ENCODE measurements at regions not wholly inside any gene's neighbourhood (a gene's known extent, or its start where the extent isn't known, plus 50 kb on each side); places are given as distances from the start of the nearest gene placed in this dataset.

DNA sequence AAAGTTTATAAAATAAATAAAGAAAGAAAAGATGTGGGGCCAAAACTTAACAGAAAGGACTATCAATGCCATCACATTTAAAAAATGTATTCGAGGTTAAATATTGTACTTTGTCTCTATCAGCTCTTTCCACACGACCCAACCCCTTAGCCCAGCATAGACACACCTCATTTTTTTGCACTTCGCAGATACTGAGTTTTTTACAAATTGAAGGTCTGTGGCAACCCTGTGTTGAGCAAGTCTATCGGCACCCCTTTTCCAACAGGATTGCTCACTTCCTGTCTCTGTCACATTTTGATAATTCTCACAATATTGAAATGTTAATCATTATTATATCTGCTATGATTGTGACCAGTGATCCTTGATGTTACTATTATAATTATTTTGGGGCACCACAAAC lies 151.6 kb upstream of the TBX20 start:
- H3K4me3 ChIP-seq (ENCODE audit: low read depth, low read length) = no peak overlapping the region
- TF ChIP-seq, protein P1, sequence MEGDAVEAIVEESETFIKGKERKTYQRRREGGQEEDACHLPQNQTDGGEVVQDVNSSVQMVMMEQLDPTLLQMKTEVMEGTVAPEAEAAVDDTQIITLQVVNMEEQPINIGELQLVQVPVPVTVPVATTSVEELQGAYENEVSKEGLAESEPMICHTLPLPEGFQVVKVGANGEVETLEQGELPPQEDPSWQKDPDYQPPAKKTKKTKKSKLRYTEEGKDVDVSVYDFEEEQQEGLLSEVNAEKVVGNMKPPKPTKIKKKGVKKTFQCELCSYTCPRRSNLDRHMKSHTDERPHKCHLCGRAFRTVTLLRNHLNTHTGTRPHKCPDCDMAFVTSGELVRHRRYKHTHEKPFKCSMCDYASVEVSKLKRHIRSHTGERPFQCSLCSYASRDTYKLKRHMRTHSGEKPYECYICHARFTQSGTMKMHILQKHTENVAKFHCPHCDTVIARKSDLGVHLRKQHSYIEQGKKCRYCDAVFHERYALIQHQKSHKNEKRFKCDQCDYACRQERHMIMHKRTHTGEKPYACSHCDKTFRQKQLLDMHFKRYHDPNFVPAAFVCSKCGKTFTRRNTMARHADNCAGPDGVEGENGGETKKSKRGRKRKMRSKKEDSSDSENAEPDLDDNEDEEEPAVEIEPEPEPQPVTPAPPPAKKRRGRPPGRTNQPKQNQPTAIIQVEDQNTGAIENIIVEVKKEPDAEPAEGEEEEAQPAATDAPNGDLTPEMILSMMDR (IDR thresholded peaks at IDR 0.05; ENCODE audit: borderline replicate concordance, insufficient read depth, low read depth, low read length) = no peak

DNA sequence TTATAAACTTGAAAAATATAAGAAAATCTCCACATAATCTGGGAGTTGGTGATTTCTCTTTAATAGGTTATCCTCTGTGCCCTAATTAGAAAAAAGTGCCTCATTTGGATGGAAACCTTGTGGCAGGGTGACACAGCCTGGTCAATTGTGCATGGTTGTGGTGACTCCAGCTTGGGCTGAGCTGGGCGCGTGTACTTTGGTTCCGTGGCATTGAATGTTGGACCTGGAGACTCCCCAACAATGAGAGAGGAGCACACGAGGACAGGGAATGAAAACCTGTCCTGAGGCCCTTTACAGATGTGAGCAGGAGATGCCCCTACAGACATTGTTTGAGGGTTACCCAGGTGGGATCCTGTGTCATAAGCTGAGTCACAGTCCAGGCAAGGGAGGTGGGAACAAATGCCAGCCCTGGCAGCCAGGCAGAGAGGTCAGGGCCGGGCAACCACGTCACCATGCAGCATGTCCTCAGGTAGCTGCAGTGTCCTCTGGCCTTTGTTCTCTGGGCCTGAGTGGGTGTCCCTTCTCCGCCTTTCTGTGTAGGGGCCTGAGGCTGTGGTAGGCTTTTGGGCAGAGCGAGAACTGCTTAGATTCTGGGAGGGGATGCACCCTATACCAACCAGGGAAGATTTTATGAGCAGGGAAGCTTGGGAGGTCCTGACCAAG lies 147.4 kb upstream of the TBX20 start:
- TF ChIP-seq, protein P1 (IDR thresholded peaks at IDR 0.05; ENCODE audit: borderline replicate concordance, insufficient read depth, low read depth, low read length) = no peak
- no peak overlapping the region for H3K4me3 ChIP-seq (ENCODE audit: low read depth, low read length)

DNA sequence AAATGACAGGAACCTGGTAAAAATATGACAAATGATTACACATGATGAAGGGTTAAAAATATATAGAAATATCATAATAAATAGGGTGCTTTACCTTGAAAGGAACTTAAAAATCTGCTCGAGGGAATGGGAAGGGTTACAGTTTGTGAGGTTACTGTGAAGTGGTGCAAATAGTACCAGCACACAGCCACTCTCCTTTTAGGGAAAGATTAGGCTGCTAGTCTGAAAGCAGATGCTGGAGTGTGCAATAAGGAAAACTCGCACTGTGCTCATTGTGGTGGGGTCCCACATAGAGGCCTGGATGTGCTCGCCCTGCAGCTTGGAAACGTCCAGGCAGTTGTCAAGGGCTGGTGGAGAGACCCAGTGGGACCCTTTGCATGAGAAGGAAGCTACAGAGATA lies 145.9 kb upstream of the TBX20 start:
- TF ChIP-seq, protein P1 (IDR thresholded peaks at IDR 0.05; ENCODE audit: borderline replicate concordance, insufficient read depth, low read depth, low read length) = no peak
- no peak overlapping the region for H3K4me3 ChIP-seq (ENCODE audit: low read depth, low read length)

DNA sequence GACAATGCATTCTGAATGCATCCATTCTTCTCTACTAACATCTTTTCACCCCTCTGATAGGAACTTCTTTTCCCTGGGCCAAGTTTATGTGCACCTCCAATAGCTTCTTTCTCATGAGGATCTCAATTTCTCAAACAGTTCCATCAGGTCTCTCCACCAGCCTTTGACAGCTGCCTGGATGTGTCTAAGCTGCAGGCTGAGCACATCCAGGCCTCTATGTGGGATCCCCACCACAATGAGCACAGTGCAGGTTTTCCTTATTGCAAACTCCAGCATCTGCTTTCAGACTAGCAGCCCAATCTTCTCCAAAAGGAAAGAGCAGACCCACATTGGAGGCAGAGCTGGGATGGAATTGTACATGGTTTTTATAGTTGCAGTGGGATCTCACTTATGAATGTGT lies 145.3 kb upstream of the TBX20 start:
- H3K4me3 ChIP-seq (ENCODE audit: low read depth, low read length) = no peak overlapping the region
- TF ChIP-seq, protein P1 (IDR thresholded peaks at IDR 0.05; ENCODE audit: borderline replicate concordance, insufficient read depth, low read depth, low read length) = no peak

DNA sequence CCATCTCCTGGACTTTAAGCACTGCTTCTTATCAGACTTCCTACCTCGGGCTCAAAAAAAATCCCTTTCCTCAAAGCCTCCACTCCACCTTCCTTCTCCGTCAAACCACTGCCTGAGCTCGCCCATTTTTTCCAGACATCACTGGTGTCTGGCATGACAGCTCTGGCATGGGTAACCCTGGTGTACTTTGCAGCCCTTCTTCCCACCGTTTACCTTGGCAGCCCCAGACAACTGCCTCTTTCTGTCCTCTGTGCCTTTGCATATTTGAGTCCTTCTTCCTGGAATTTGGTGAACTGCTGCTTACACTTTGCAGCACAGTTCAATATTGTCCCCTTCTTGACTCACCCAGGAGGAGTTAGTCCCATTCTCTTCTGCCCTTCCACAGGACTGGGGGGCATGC lies 144.6 kb upstream of the TBX20 start:
- H3K4me3 ChIP-seq (ENCODE audit: low read depth, low read length) = no peak overlapping the region
- TF ChIP-seq, protein P1 (IDR thresholded peaks at IDR 0.05; ENCODE audit: borderline replicate concordance, insufficient read depth, low read depth, low read length) = no peak

DNA sequence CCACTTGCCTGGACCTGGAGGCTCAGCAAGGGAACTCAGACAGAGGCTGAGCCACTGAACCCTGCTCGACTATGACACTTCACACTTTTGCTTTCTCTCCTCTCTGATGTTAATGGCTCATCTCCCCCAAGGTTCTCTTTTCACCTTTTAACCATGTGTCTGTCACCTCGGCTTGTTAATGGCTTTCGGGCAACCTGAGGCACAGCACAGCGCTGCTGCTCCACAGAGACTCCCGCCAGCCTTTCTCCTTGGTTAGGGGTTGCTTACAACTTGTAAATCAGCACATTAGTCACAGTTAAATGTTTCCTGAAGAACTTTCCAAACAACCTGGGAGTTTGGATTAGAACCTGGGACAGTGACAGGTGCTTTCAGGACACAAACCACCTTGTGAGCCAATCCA lies 136.2 kb upstream of the TBX20 start:
- TF ChIP-seq, protein P1 (IDR thresholded peaks at IDR 0.05; ENCODE audit: borderline replicate concordance, insufficient read depth, low read depth, low read length) = no peak
- H3K4me3 ChIP-seq (ENCODE audit: low read depth, low read length) = no peak overlapping the region

DNA sequence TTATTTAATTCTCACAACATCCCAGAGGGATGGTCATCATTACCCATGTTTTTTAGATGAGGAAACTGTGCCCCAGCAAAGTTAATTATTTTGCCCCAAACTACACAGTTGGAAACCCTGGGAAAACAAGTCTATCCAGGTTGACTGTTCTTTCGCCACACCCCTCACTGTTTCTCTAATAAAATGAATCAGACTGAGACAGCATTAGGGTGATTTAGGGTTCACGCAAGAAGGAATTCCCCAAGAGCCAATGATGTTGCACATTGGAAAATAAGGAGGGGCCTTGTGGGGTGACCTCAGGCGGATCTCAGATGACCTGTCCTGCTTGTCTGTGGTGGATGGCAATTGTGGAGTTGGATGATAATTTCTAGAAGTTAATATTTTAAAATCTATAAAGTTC lies 135.7 kb upstream of the TBX20 start:
- TF ChIP-seq, protein P1 (IDR thresholded peaks at IDR 0.05; ENCODE audit: borderline replicate concordance, insufficient read depth, low read depth, low read length) = no peak

More for the DNA sequence above, 135.7 kb upstream of the TBX20 start:
- no peak overlapping the region for H3K4me3 ChIP-seq (ENCODE audit: low read depth, low read length)
